HL-60 (cell line): ENCODE measurements at regions not wholly inside any gene's neighbourhood (a gene's known extent, or its start where the extent isn't known, plus 50 kb on each side); places are given as distances from the start of the nearest gene placed in this dataset.

Experiments used
- DNase-seq, 2 experiments: peaks; one replicate each; pipeline ENCODE4 v3.0.0-alpha.2; 2010 to 2020; ENCODE audit warnings: low read depth in 1 of 2, low spot score in 1 of 2
- H3K27ac ChIP-seq: fragments of 250-450 bp; sonication (Bioruptor Pico); replicated peaks from 2 replicates; pipeline ENCODE4 v1.5.1; 2020; ENCODE audit warnings: mild to moderate bottlenecking, moderate library complexity
- H3K27me3 ChIP-seq: fragments of 250-450 bp; sonication (Bioruptor Pico); 2 replicates; pipeline ENCODE4 v1.5.1; 2021; ENCODE audit warnings: mild to moderate bottlenecking, moderate library complexity; ENCODE audit not compliant: insufficient read depth, poor library complexity, severe bottlenecking
- H3K4me3 ChIP-seq: replicated peaks from 2 replicates; pipeline ENCODE4 v1.5.1; 2011; ENCODE audit warnings: mild to moderate bottlenecking, control low read depth, low read length; ENCODE audit not compliant: insufficient read depth
- CTCF ChIP-seq: IDR thresholded peaks from one replicate; pipeline ENCODE4 v1.5.1; 2011; ENCODE audit warnings: low read length, control low read depth, inconsistent platforms; ENCODE audit not compliant: insufficient read depth
- GABPA ChIP-seq: IDR thresholded peaks from 2 replicates; pipeline ENCODE4 v1.6.1; 2012; ENCODE audit warnings: low read depth
- POLR2AphosphoS5 ChIP-seq: IDR thresholded peaks from 2 replicates; pipeline ENCODE4 v1.6.1; 2012; ENCODE audit warnings: low read depth
- REST ChIP-seq: IDR thresholded peaks from 2 replicates; pipeline ENCODE4 v1.6.1; 2012; ENCODE audit warnings: low read depth; ENCODE audit not compliant: insufficient replicate concordance
- SPI1 ChIP-seq: IDR thresholded peaks from 2 replicates; pipeline ENCODE4 v1.6.1; 2012; ENCODE audit warnings: low read depth, mild to moderate bottlenecking, borderline replicate concordance

DNA sequence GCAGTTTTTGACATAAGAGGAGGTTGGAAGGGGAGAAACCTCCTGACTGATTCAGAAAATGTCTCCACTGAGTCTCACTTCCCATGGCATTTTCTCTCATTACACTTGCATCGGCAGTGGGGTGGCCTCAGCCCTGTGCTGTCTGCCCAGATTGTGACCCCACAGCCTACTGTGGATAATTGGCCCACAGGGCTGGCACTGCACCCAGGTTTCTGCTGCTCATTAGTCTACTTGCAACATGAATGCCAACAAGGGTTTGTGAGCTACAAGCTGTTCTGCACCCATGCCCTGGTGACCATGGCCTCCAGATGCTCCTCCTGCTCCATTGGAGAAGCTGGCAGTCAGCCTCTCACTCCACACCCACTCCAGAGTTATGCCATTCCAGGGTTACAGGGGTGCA, 296.0 kb downstream of the CTTN start:
- Histone ChIP-seq H3K27ac (no peak overlapping the region), H3K4me3 (no peak overlapping the region), H3K27me3 (no peaks in the 10 kb centered on the region)
- TF ChIP-seq REST: no peak
- no peak for TF ChIP-seq SPI1
- TF ChIP-seq GABPA: no peak
- no peak for TF ChIP-seq CTCF
- no peak for TF ChIP-seq POLR2AphosphoS5
- no peak for DNase-seq

GRCh38 chr11:70695086-70695960, 297.0 kb downstream of the CTTN start:
- no peaks in the 10 kb centered on the region for H3K27me3 ChIP-seq
- no peak overlapping the region for H3K27ac ChIP-seq
- DNase-seq: no peak
- TF ChIP-seq POLR2AphosphoS5: no peak
- no peak for TF ChIP-seq REST
- no peak for TF ChIP-seq GABPA
- TF ChIP-seq CTCF: no peak
- TF ChIP-seq SPI1: no peak
- no peak overlapping the region for H3K4me3 ChIP-seq

DNA sequence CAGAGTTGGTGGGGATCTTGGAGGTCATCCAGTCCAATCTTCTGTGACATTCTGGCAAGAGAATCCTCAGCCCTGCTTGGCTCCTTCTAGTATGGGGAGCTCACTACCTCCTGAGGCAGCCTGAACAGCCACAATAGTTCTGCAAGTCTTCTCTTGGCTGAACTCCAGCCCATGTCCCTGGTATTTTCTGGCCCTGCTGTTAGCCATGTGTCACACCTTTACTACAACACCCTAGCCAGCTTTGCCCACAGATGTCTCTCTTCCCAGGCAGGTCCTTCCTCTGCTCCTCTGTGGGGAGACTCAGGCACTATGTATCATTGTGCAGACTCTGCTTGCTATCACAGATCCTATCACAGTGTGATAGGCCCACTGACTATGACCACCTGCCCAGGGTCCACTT, 297.7 kb downstream of the CTTN start:
- DNase-seq: no peak
- Histone ChIP-seq H3K27me3 (no peaks in the 10 kb centered on the region), H3K27ac (no peak overlapping the region), H3K4me3 (no peak overlapping the region)
- TF ChIP-seq SPI1 (no peak), REST (no peak), POLR2AphosphoS5 (no peak), CTCF (no peak), GABPA (no peak)
